ENCODE measurements at regions not wholly inside any gene's neighbourhood (a gene's known extent, or its start where the extent isn't known, plus 50 kb on each side); places are given as distances from the start of the nearest gene placed in this dataset.

GRCh38 chr9:1673300-1673699, 341.8 kb upstream of the SMARCA2 start:
- TF ChIP-seq TAF1 (IDR thresholded peaks at IDR 0.05; ENCODE audit: low read depth): no peak
- no peak for TF ChIP-seq CTCF (IDR thresholded peaks at IDR 0.05; ENCODE audit: poor library complexity, severe bottlenecking)
- no peak for TF ChIP-seq EZH2 (IDR thresholded peaks at IDR 0.05; ENCODE audit: borderline replicate concordance, insufficient read depth, low read length, poor library complexity, severe bottlenecking)
- TF ChIP-seq POLR2AphosphoS5 (IDR thresholded peaks at IDR 0.05): no peak
- no peak for TF ChIP-seq REST (IDR thresholded peaks at IDR 0.05; ENCODE audit: borderline replicate concordance)
- no peak for TF ChIP-seq RAD21 (conservative IDR thresholded peaks at IDR 0.05)
- TF ChIP-seq MXI1 (conservative IDR thresholded peaks at IDR 0.05; ENCODE audit: poor library complexity, severe bottlenecking): no peak
- no peak for TF ChIP-seq EP300 (conservative IDR thresholded peaks at IDR 0.05; ENCODE audit: poor library complexity, severe bottlenecking)
- TF ChIP-seq SMC3 (conservative IDR thresholded peaks at IDR 0.05; ENCODE audit: poor library complexity): no peak

Data from neural cell (in vitro differentiated cells).